GM12878 (cell line): ENCODE measurements at regions not wholly inside any gene's neighbourhood (a gene's known extent, or its start where the extent isn't known, plus 50 kb on each side); places are given as distances from the start of the nearest gene placed in this dataset.

ENCODE experiments used
- ATAC-seq: fragments of 200-7000 bp; cut with Tn5 transposase; 3 replicates; pipeline ENCODE4 v1.9.1; 2020; ENCODE audit warnings: mild to moderate bottlenecking, moderate library complexity
- BruUV-seq: library from RNA; stranded (reverse); fragments of 400-500 nt; replicated peaks from 2 replicates; lab custom pipeline; 2021; lab: Mats Ljungman, UMichigan
- CTCF ChIA-PET: fragments of 300-600 bp; sonication (Branson Sonifier 250); formaldehyde crosslinking; extraction: SDS; loops from one replicate; lab custom pipeline; 2021; ENCODE audit warnings: inconsistent platforms; lab: Yijun Ruan, JAX
- POLR2A ChIA-PET: fragments of 350-600 bp; formaldehyde crosslinking; extraction: SDS; loops from one replicate; lab custom pipeline; 2021; ENCODE audit warnings: inconsistent platforms; lab: Charles Lee
- RAD21 ChIA-PET: fragments of 300-600 bp; sonication (Branson Sonifier 250); formaldehyde crosslinking; loops from one replicate; lab custom pipeline; 2023; ENCODE audit warnings: antibody characterized with exemption; ENCODE audit not compliant: unreplicated experiment; lab: Charles Lee
- SMC1A ChIA-PET: fragments of 300-600 bp; sonication (Branson Sonifier 250); formaldehyde crosslinking; loops from one replicate; lab custom pipeline; 2023; ENCODE audit not compliant: unreplicated experiment, uncharacterized antibody; lab: Charles Lee
- DNase-seq: peaks from one replicate; pipeline ENCODE4 v3.0.0-alpha.2; 2011; ENCODE audit warnings: low read depth, low spot score
- FAIRE-seq: peaks from 3 replicates; lab custom pipeline; 2011; peaks lifted over from hg19 to GRCh38; lab: Jason Lieb, UNC
- H2AFZ ChIP-seq: 2 replicates; pipeline ENCODE4 v1.6.0; 2011; ENCODE audit warnings: low read depth, low read length, control low read depth; ENCODE audit not compliant: control insufficient read depth
- H3K27ac ChIP-seq: 2 replicates; pipeline ENCODE4 v1.5.1; 2011; ENCODE audit warnings: control low read depth; ENCODE audit not compliant: control insufficient read depth, insufficient read depth
- H3K27me3 ChIP-seq, 2 experiments: replicated peaks in 1 of 2; 2 replicates each; pipeline versions ENCODE4 v1.6.0 to v1.6.1; 2011; ENCODE audit warnings: low read length in 1 of 2; ENCODE audit not compliant: control insufficient read depth in 2 of 2, insufficient read depth in 2 of 2
- H3K36me3 ChIP-seq, 2 experiments: 2 replicates each; pipeline ENCODE4 v1.5.1; 2011; ENCODE audit warnings: low read length in 1 of 2; ENCODE audit not compliant: control insufficient read depth in 2 of 2, insufficient read depth in 2 of 2
- H3K4me1 ChIP-seq: 2 replicates; pipeline ENCODE4 v1.6.1; 2011; ENCODE audit warnings: mild to moderate bottlenecking, low read length, moderate library complexity, mixed read lengths; ENCODE audit not compliant: control insufficient read depth, insufficient read depth
- H3K4me2 ChIP-seq: 2 replicates; pipeline ENCODE4 v1.6.0; 2011; ENCODE audit warnings: control low read depth; ENCODE audit not compliant: control insufficient read depth, insufficient read depth
- H3K4me3 ChIP-seq: fragments of 200-600 bp; sonication (generic); 2 replicates; pipeline ENCODE4 v1.5.1; 2016
- H3K79me2 ChIP-seq: 2 replicates; pipeline ENCODE4 v1.6.0; 2011; ENCODE audit warnings: low read length; ENCODE audit not compliant: control insufficient read depth, insufficient read depth
- H3K9ac ChIP-seq: 2 replicates; pipeline ENCODE4 v1.8.0; 2011; ENCODE audit warnings: low read length, control low read depth, mixed read lengths; ENCODE audit not compliant: control insufficient read depth, insufficient read depth
- H3K9me3 ChIP-seq: replicated peaks from 3 replicates; pipeline ENCODE4 v1.5.1; 2011; ENCODE audit warnings: mild to moderate bottlenecking, low read length; ENCODE audit not compliant: control insufficient read depth, insufficient read depth
- H4K20me1 ChIP-seq: 2 replicates; pipeline ENCODE4 v1.6.0; 2011; ENCODE audit not compliant: control insufficient read depth, insufficient read depth
- CHD2 ChIP-seq: IDR thresholded peaks from 2 replicates; pipeline ENCODE4 v1.6.1; 2011; ENCODE audit warnings: low read depth, low read length, improper control_type of control experiment, borderline replicate concordance
- CHD4 ChIP-seq: fragments of 200-600 bp; sonication (generic); IDR thresholded peaks from 2 replicates; pipeline ENCODE4 v1.6.1; 2016; ENCODE audit warnings: mild to moderate bottlenecking
- CREB1 ChIP-seq: IDR thresholded peaks from 2 replicates; pipeline ENCODE4 v1.6.1; 2012; ENCODE audit warnings: low read depth, mild to moderate bottlenecking, inconsistent platforms
- FOXK2 ChIP-seq: fragments of 450-650 bp; IDR thresholded peaks from 2 replicates; pipeline ENCODE4 v1.6.1; 2017; ENCODE audit warnings: mild to moderate bottlenecking, moderate library complexity
- KDM1A ChIP-seq: fragments of 200-600 bp; sonication (generic); IDR thresholded peaks from 2 replicates; pipeline ENCODE4 v1.6.1; 2016; ENCODE audit warnings: borderline replicate concordance
- RELB ChIP-seq: fragments of 450-650 bp; IDR thresholded peaks from 2 replicates; pipeline ENCODE4 v1.6.1; 2017; ENCODE audit warnings: low read depth, mild to moderate bottlenecking, moderate library complexity
- SP1 ChIP-seq: IDR thresholded peaks from one replicate; pipeline ENCODE4 v1.6.1; 2011; ENCODE audit warnings: low read depth, low read length
- SUZ12 ChIP-seq: fragments of 200-600 bp; sonication (generic); IDR thresholded peaks from one replicate; pipeline ENCODE4 v1.6.1; 2018; ENCODE audit warnings: antibody characterized with exemption, mild to moderate bottlenecking; ENCODE audit not compliant: unreplicated experiment
- TARDBP ChIP-seq: IDR thresholded peaks from 2 replicates; pipeline ENCODE4 v1.6.1; 2016; ENCODE audit warnings: borderline replicate concordance
- WGBS: methylation state at CpG from one replicate; pipeline ENCODE4 v1.1.6; 2016; ENCODE audit warnings: low lambda C conversion rate; ENCODE audit not compliant: insufficient replicate concordance, insufficient coverage; ENCODE audit errors: missing lambda C conversion rate; 5-methylcytosine and 5-hydroxymethylcytosine counted together
- in situ Hi-C: fragments of 300-500 bp; cut with MboI; formaldehyde crosslinking; loops from 9 replicates; pipeline ENCODE4 v1.14.3; 2018; ENCODE audit warnings: mixed read lengths
- intact Hi-C: fragments of 100-400 bp; cut with micrococcal nuclease; formaldehyde crosslinking; loops from one replicate; pipeline ENCODE4 v1.14.2; 2022; ENCODE audit not compliant: unreplicated experiment
- TF ChIP-seq, protein P1 (sequence below): fragments of 450-650 bp; IDR thresholded peaks from 2 replicates; pipeline ENCODE4 v1.6.1; 2017; ENCODE audit warnings: mild to moderate bottlenecking, low read depth, inconsistent platforms; ENCODE audit not compliant: poor library complexity, severe bottlenecking
- TF ChIP-seq, protein P2 (sequence below): fragments of 450-650 bp; IDR thresholded peaks from 2 replicates; pipeline ENCODE4 v1.6.1; 2014; ENCODE audit warnings: mild to moderate bottlenecking
- TF ChIP-seq, protein P3 (sequence below): IDR thresholded peaks from 2 replicates; pipeline ENCODE4 v1.6.1; 2011; ENCODE audit warnings: mild to moderate bottlenecking, low read depth, low read length, moderate library complexity; ENCODE audit not compliant: insufficient replicate concordance

DNA sequence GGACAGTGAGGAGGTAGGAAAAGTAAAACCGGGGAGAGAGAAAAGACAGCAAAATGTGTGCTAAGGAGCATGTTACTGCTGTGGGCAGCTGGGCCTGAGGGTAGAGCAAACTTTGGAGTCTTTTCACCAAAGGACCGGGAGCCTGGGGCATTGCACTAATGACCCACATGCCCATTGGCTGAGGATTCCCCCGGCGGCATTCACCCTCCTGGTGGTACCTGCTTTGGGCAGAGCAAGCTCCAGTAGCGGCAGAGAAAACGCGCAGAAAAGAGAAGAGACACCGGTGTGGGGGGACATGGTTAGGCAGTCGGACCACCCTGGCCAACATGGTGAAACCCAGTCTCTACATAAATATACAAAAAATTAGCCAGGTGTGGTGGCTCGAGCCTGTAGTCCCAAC lies 83.4 kb upstream of the ESRRB start:
- no peak for DNase-seq
- intact Hi-C loops = no loop called here
- RAD21 ChIA-PET = interaction anchor here (0.9 kb wide), 1 partner anchor 107 kb away, joined by 3 read pairs; no protein-coding TSS in a partner anchor

More for the DNA sequence above, 83.4 kb upstream of the ESRRB start:
- in situ Hi-C loops = no loop called here
- SMC1A ChIA-PET = interaction anchor here (1.1 kb wide), 1 partner anchor 8 kb away, joined by 4 read pairs; no protein-coding TSS in a partner anchor
- Histone ChIP-seq H3K9me3 (no peaks in the 10 kb centered on the region), H2AFZ (no peak overlapping the region), H3K4me3 (no peak overlapping the region), H3K4me2 (no peak overlapping the region), H3K36me3 (no peaks in the 10 kb centered on the region), H3K4me1 (no peaks in the 10 kb centered on the region), H3K9ac (no peak overlapping the region), H3K79me2 (no peaks in the 10 kb centered on the region), H3K27ac (no peak overlapping the region), H3K27me3 (no peaks in the 10 kb centered on the region), H4K20me1 (no peaks in the 10 kb centered on the region)
- FAIRE-seq = no peak
- ATAC-seq = no peak
- BruUV-seq = no TSS peak
- WGBS = 62% methylated on average over 9 of the region's 10 CpGs
- CTCF ChIA-PET = interaction anchor here (1.0 kb wide), 1 partner anchor 8 kb away, joined by 3 read pairs; no protein-coding TSS in a partner anchor
- TF ChIP-seq SP1 = no peak
- TF ChIP-seq SUZ12 = no peak
- TF ChIP-seq CHD2 = no peak
- TF ChIP-seq FOXK2 = no peak
- TF ChIP-seq CREB1 = no peak
- no peak for TF ChIP-seq TARDBP
- TF ChIP-seq, protein P1, sequence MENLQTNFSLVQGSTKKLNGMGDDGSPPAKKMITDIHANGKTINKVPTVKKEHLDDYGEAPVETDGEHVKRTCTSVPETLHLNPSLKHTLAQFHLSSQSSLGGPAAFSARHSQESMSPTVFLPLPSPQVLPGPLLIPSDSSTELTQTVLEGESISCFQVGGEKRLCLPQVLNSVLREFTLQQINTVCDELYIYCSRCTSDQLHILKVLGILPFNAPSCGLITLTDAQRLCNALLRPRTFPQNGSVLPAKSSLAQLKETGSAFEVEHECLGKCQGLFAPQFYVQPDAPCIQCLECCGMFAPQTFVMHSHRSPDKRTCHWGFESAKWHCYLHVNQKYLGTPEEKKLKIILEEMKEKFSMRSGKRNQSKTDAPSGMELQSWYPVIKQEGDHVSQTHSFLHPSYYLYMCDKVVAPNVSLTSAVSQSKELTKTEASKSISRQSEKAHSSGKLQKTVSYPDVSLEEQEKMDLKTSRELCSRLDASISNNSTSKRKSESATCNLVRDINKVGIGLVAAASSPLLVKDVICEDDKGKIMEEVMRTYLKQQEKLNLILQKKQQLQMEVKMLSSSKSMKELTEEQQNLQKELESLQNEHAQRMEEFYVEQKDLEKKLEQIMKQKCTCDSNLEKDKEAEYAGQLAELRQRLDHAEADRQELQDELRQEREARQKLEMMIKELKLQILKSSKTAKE = no peak
- TF ChIP-seq, protein P2, sequence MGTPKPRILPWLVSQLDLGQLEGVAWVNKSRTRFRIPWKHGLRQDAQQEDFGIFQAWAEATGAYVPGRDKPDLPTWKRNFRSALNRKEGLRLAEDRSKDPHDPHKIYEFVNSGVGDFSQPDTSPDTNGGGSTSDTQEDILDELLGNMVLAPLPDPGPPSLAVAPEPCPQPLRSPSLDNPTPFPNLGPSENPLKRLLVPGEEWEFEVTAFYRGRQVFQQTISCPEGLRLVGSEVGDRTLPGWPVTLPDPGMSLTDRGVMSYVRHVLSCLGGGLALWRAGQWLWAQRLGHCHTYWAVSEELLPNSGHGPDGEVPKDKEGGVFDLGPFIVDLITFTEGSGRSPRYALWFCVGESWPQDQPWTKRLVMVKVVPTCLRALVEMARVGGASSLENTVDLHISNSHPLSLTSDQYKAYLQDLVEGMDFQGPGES = no peak
- TF ChIP-seq CHD4 = no peak
- TF ChIP-seq, protein P3, sequence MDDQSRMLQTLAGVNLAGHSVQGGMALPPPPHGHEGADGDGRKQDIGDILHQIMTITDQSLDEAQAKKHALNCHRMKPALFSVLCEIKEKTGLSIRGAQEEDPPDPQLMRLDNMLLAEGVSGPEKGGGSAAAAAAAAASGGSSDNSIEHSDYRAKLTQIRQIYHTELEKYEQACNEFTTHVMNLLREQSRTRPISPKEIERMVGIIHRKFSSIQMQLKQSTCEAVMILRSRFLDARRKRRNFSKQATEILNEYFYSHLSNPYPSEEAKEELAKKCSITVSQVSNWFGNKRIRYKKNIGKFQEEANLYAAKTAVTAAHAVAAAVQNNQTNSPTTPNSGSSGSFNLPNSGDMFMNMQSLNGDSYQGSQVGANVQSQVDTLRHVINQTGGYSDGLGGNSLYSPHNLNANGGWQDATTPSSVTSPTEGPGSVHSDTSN = no peak
- no peak for TF ChIP-seq KDM1A
- TF ChIP-seq RELB = no peak
- POLR2A ChIA-PET = no interaction called here
